ENCODE measurements at regions not wholly inside any gene's neighbourhood (a gene's known extent, or its start where the extent isn't known, plus 50 kb on each side); places are given as distances from the start of the nearest gene placed in this dataset.

- TF ChIP-seq CTCF (IDR thresholded peaks at IDR 0.05): no peak
- TF ChIP-seq NFE2L1 (CRISPR knock-in tag; IDR thresholded peaks at IDR 0.05): no peak
- TF ChIP-seq E2F4 (CRISPR knock-in tag; IDR thresholded peaks at IDR 0.05; ENCODE audit: borderline replicate concordance, low read depth): no peak
These were observed 147.5 kb upstream of the TTC29 start for GRCh38 chr4:147093206-147093605.

Measured in WTC11 (cell line).